Fibroblast of skin of right quadriceps (primary cell): ENCODE measurements at regions not wholly inside any gene's neighbourhood (a gene's known extent, or its start where the extent isn't known, plus 50 kb on each side); places are given as distances from the start of the nearest gene placed in this dataset.
A peak's percentile ranks its signal among the peaks of the same experiment; 100 is the strongest.

ENCODE experiments used
- DNase-seq: peaks from one replicate; pipeline ENCODE4 v3.0.0-alpha.2; 2013

DNA sequence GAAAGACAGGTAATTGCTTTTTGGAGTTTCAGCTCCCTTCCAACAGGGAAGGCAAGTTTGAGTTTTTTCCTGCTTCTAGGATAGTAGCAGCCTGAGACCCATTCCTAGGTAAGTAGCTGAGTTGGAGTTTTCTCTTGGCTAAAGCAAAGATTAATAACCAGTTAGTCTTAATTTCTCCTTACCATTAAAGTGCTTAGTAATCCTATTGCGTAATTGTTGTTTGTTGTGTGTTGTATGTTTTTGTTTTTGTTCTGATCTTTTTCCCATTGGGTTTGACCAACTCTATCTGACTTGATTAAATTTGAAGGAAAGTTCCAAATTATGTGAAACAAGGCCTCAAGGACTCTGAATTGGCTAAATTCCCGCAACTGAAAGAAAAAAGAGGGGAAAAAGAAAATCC lies 83.5 kb downstream of the TBX22 start:
- DNase-seq = no peak

DNA sequence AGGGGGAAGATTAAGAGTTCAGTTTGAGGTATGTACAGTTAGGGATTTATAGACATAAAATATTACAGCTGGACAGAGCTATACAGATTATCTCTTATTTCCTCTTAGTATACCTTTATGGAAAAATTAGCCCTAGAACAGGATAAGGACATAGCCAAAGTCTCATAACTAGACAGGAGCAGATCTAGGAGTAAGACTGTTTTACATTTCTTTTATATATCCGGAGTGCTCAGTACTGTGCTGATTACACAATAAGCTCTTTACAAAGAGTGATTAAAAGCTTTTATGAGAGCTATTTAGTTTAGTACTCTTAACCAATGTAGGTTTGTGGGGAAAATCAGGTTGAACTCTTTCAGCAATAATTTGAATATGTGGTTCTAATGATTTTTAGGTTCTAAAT lies 105.8 kb downstream of the TBX22 start:
- no peak for DNase-seq

DNA sequence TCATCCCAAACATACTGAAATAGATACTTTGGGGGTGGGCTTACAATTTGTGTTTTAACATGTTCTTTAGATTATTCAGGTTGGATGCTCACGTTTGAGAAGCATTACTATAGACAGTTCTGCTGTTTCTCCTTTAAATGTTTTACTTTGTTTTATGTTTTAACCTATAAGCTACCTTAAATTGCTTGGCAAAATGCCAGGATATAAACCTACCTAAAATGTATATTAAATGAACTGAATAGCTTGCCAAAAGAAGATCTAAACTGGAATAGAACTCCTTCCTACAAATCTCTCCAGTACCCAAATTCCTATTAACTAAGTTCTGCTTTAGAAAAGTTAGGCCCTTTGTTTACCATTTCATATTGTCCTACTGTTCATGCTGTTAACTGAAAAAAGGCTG lies 124.4 kb downstream of the TBX22 start:
- DNase-seq = no peak

GRCh38 chrX:80139564-80139963 lies 125.0 kb downstream of the TBX22 start:
- DNase-seq = no peak

DNA sequence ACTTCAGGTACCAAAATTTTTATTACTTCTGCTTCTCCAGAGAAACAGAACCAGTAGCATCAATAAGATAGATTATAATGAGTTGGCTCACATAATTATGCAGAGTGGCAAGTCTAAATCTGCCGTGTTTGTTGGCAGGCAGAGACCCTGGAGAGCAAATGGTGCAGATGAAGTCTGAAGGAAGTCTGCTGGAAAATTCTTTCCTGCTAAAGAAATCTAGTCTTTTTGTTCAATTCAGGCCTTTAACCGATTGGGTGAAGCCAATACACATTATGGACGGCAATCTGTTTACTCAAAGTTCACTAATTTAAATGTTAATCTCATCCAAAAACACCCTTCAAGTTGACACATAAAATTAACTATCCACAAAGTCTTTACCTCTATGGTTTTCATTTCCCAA lies 156.0 kb downstream of the TBX22 start:
- DNase-seq = no peak

GRCh38 chrX:80173261-80173660 lies 158.7 kb downstream of the TBX22 start:
- no peak for DNase-seq

- DNase-seq = no peak
These were observed 160.5 kb downstream of the TBX22 start for GRCh38 chrX:80174925-80175574.

GRCh38 chrX:80181079-80181478 lies 166.5 kb downstream of the TBX22 start:
- DNase-seq = no peak

DNA sequence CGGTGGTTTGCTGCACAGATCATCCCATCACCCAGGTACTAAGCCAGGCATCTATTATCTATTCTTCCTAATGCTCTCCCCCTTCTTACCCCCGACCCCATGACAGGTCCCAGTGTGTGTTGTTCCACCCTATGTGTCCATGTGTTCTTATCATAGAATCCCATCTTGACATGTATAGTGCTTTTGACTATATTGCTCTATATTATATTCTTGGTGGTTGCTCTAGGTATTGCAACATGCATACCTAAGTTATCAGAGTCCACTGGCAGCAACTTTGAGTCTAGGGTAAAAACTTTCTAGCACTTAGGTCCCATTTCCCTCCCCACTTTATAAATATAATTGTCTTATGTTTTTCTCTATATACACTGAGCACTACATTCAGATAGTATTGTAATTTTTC lies 170.3 kb downstream of the TBX22 start:
- no peak for DNase-seq

GRCh38 chrX:80206647-80207046 lies 192.1 kb downstream of the TBX22 start:
- no peak for DNase-seq

DNA sequence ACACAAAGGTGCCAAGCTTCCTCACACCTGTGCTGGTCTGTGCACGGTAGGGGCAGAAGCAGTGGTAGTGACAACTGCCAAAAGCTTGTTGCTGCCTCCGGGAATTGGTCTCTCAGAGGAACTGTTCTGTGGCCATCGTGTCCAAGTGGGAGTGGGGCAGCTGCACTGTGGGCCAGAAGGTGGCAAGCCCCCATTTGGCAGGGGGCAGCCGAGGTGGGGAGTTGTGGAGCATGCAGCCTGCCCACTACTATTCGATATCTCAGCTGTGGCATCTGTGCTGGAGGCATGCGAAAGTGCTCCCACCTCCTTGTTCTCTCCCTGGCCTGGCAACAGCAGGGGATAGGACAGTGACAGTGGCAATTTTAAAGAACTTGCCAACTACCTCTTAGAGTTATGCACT lies 192.8 kb downstream of the TBX22 start:
- no peak for DNase-seq

DNA sequence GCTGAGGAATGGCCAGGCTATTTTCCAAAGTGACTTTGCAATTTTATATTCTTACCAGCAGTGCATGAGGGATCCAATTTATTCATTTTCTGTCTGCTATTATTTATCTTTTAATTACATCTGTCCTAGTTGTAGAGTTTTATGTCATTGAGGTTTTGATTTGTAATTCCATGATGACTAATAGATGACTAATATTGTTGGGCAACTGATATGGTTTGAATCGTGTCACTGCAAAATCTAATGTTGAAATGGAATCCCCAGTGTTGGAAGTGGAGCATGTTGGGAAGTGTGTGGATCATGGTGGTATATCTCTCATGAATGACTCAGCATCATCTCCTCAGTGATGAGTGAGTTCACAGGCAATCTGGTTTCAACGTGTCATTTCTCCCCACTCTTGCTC lies 201.5 kb downstream of the TBX22 start:
- DNase-seq = peak; percentile 65

- DNase-seq = no peak
These were observed 196.2 kb upstream of the TENT5D start for GRCh38 chrX:80223982-80224579.

GRCh38 chrX:80229626-80230025 lies 190.6 kb upstream of the TENT5D start:
- no peak for DNase-seq

GRCh38 chrX:80237072-80237471 lies 183.2 kb upstream of the TENT5D start:
- no peak for DNase-seq

DNA sequence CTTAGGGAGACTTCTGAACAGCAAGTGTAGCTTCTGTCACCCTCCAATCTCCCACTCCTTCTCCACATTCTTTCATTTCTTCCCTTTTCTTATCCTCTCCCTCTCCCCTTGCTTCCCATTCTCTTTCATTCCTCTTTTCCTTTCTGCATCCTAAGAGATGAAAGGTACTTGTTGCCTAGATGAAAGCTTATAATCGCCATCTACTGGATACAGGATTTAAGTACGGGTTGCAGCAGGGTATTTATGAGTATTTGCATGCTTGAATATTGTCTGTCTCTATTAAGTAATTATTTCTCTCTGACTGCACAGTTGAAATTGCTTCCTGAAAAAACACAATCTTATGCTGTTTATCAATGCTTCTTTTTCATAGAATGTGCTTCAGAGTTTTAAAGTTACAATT lies 174.0 kb upstream of the TENT5D start:
- no peak for DNase-seq

DNA sequence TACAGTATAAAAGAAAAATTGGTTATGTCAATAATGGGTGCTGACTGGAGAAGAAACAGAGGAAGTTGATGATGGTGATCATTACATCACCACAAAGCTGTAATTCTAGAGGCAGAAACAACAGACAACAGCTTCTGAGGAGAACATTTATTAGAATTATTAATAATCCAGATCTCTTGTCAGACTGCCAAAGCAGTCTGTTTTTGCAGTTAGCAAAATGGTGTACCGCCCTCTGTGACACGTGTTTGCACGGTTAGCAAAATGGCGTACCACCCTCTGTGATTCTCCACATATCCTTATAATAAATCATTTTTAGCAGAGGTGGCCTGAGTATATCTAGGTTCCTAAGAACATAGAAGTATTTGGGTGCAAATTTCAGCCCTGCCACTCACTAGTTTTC lies 154.0 kb upstream of the TENT5D start:
- DNase-seq = no peak

GRCh38 chrX:80266979-80267378 lies 153.3 kb upstream of the TENT5D start:
- DNase-seq = no peak

DNA sequence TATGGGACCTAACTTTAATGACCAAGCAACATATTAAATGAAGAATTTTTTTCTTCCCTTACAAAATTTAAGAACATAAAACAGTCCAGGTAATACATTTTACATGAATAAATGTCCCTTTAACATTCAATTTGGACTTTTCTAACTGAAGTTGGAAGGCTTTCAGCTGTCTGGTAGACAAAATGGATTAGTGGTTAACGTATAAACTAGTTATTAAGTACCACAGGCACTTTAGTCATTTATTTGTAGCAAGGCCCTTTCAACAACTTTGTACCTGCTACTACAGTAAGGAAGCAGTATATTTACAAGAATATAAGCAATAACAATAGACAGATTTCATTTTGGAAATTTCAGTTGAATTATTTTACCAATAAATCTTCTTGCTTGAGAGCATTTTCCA lies 152.5 kb upstream of the TENT5D start:
- DNase-seq = no peak

DNA sequence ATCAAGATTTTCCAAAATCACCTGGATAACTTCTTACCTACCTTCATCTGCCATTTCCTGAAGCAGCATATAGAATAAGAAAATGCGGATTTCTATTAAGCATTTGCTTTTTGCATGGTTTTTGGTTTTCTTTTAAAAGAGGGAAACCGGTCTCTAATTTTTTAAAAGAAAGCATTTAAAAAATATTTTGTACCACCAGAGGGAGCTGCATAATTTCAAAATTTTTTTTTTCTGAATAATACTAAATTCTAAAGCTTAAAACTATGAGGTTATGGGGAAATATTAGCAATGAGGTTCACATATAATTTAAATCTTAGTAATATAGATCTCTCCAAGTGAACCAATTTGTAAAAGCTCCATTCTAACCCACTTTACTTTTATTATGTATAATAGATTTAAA lies 137.7 kb upstream of the TENT5D start:
- DNase-seq = no peak

- peak; percentile 5 for DNase-seq
These were observed 135.0 kb upstream of the TENT5D start for GRCh38 chrX:80285131-80285773.

DNA sequence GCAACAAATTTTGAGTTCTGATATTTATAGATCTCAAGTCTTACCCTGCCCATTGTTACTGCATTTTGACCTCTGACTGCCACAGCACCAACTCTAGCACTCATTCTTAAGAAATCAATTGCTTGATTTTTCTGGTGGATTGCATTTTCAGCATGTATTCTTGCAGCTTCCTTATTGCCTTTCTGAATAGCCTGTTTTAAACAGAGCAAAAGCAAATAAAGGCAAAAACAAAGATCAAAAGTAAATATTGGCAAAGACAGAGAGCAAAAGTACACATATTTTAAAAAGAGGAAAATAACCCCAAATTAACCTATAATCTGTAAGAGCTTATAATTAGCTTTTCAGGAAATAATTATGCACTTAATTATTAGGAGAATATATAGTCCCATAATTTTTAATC lies 129.4 kb upstream of the TENT5D start:
- DNase-seq = no peak

GRCh38 chrX:80293354-80293753 lies 126.9 kb upstream of the TENT5D start:
- no peak for DNase-seq

- DNase-seq = no peak
These were observed 114.2 kb upstream of the TENT5D start for GRCh38 chrX:80306007-80306406.

- no peak for DNase-seq
These were observed 107.8 kb upstream of the TENT5D start for GRCh38 chrX:80312448-80312847.
